IMR-90 (cell line): ENCODE measurements at regions not wholly inside any gene's neighbourhood (a gene's known extent, or its start where the extent isn't known, plus 50 kb on each side); places are given as distances from the start of the nearest gene placed in this dataset.

Source experiments
- ATAC-seq: fragments of 200-7000 bp; cut with Tn5 transposase; 2 replicates; pipeline ENCODE4 v1.9.1; 2020; ENCODE audit warnings: low read depth, mild to moderate bottlenecking, moderate library complexity
- BruUV-seq: library from RNA; stranded (reverse); fragments of 400-500 nt; replicated peaks from 2 replicates; lab custom pipeline; 2021; lab: Mats Ljungman, UMichigan
- CTCF ChIA-PET: fragments of 300-600 bp; formaldehyde crosslinking; extraction: SDS; loops from one replicate; lab custom pipeline; 2021; ENCODE audit warnings: antibody characterized with exemption; lab: Yijun Ruan, JAX
- POLR2A ChIA-PET: fragments of 300-600 bp; sonication (Branson Sonifier 250); formaldehyde crosslinking; loops from one replicate; lab custom pipeline; 2022; ENCODE audit warnings: antibody characterized with exemption; ENCODE audit not compliant: unreplicated experiment; lab: Charles Lee
- DNase-seq: peaks from one replicate; pipeline ENCODE4 v3.0.0; 2013
- H2AFZ ChIP-seq: replicated peaks from 2 replicates; pipeline ENCODE3; 2013; ENCODE audit warnings: low read length, mild to moderate bottlenecking; ENCODE audit not compliant: poor library complexity
- H2AK5ac ChIP-seq: 2 replicates; pipeline ENCODE4 v1.6.1; 2013; ENCODE audit warnings: low read depth, low read length, inconsistent platforms
- H2AK9ac ChIP-seq: replicated peaks from 2 replicates; pipeline ENCODE3; 2013; ENCODE audit warnings: mild to moderate bottlenecking, low read depth, low read length, moderate library complexity; ENCODE audit not compliant: poor library complexity
- H2BK120ac ChIP-seq: 2 replicates; pipeline ENCODE4 v1.6.1; 2013; ENCODE audit warnings: low read depth, low read length, inconsistent platforms
- H2BK15ac ChIP-seq: 3 replicates; pipeline ENCODE4 v1.6.1; 2013; ENCODE audit warnings: low read depth, low read length, inconsistent platforms
- H2BK20ac ChIP-seq: 2 replicates; pipeline ENCODE4 v1.6.1; 2013; ENCODE audit warnings: low read depth, mild to moderate bottlenecking, inconsistent platforms, low read length, moderate library complexity
- H2BK5ac ChIP-seq: 2 replicates; pipeline ENCODE4 v1.6.1; 2013; ENCODE audit warnings: mild to moderate bottlenecking, low read depth, low read length, inconsistent platforms; ENCODE audit not compliant: poor library complexity, severe bottlenecking
- H3K14ac ChIP-seq: replicated peaks from 2 replicates; pipeline ENCODE4 v1.6.1; 2013; ENCODE audit warnings: low read depth, low read length, inconsistent platforms
- H3K18ac ChIP-seq: 2 replicates; pipeline ENCODE4 v1.6.1; 2013; ENCODE audit warnings: low read depth, low read length, control low read depth
- H3K23ac ChIP-seq: 2 replicates; pipeline ENCODE4 v1.6.1; 2013; ENCODE audit warnings: low read depth, low read length, inconsistent platforms
- H3K27ac ChIP-seq: 2 replicates; pipeline ENCODE4 v1.5.1; 2013; ENCODE audit warnings: mild to moderate bottlenecking, control low read depth, low read length; ENCODE audit not compliant: insufficient read depth
- H3K27me3 ChIP-seq: 2 replicates; pipeline ENCODE4 v1.6.1; 2013; ENCODE audit warnings: low read length; ENCODE audit not compliant: control insufficient read depth, insufficient read depth
- H3K36me3 ChIP-seq: 2 replicates; pipeline ENCODE4 v1.6.1; 2013; ENCODE audit warnings: low read length, mixed read lengths; ENCODE audit not compliant: control insufficient read depth, insufficient read depth
- H3K4ac ChIP-seq: 2 replicates; pipeline ENCODE4 v1.6.1; 2013; ENCODE audit warnings: low read depth, low read length, inconsistent platforms
- H3K4me1 ChIP-seq: 2 replicates; pipeline ENCODE4 v1.6.1; 2013; ENCODE audit warnings: low read length, mixed read lengths; ENCODE audit not compliant: control insufficient read depth, insufficient read depth
- H3K4me2 ChIP-seq: 2 replicates; pipeline ENCODE4 v1.6.1; 2013; ENCODE audit warnings: low read depth, mild to moderate bottlenecking, control low read depth, low read length, moderate library complexity
- H3K4me3 ChIP-seq: 2 replicates; pipeline ENCODE4 v1.5.1; 2013; ENCODE audit warnings: low read depth, mild to moderate bottlenecking, control low read depth, low read length, moderate library complexity; ENCODE audit not compliant: insufficient read depth
- H3K56ac ChIP-seq: 2 replicates; pipeline ENCODE4 v1.6.1; 2013; ENCODE audit warnings: low read length, inconsistent platforms; ENCODE audit not compliant: insufficient read depth; ENCODE audit errors: extremely low read depth
- H3K79me1 ChIP-seq, 2 experiments: 2 replicates each; pipeline ENCODE4 v1.6.1; 2013; ENCODE audit warnings: low read length in 2 of 2, inconsistent platforms in 1 of 2, low read depth in 1 of 2
- H3K9ac ChIP-seq: 2 replicates; pipeline ENCODE4 v1.6.1; 2013; ENCODE audit warnings: low read depth, low read length, control low read depth
- H3K9me1 ChIP-seq: 2 replicates; pipeline ENCODE4 v1.6.1; 2013; ENCODE audit warnings: low read length, inconsistent platforms; ENCODE audit not compliant: insufficient read depth
- H3K9me3 ChIP-seq: 2 replicates; pipeline ENCODE4 v1.6.1; 2013; ENCODE audit warnings: low read length; ENCODE audit not compliant: control insufficient read depth, insufficient read depth
- H4K20me1 ChIP-seq: 2 replicates; pipeline ENCODE4 v1.6.1; 2013; ENCODE audit warnings: low read length, inconsistent platforms; ENCODE audit not compliant: insufficient read depth
- H4K5ac ChIP-seq: 2 replicates; pipeline ENCODE4 v1.6.1; 2013; ENCODE audit warnings: mild to moderate bottlenecking, low read depth, low read length, control low read depth
- H4K8ac ChIP-seq, 2 experiments: 2 replicates each; pipeline ENCODE4 v1.6.1; 2013; ENCODE audit warnings: low read depth in 2 of 2, low read length in 2 of 2, control low read depth in 1 of 2, inconsistent platforms in 1 of 2
- H4K91ac ChIP-seq: 2 replicates; pipeline ENCODE4 v1.6.1; 2013; ENCODE audit warnings: low read depth, low read length, inconsistent platforms; ENCODE audit not compliant: insufficient read depth
- BHLHE40 ChIP-seq: fragments of 150-350 bp; IDR thresholded peaks from 2 replicates; pipeline ENCODE4 v1.6.1; 2016; ENCODE audit warnings: mild to moderate bottlenecking, low read depth, low read length
- CEBPB ChIP-seq: IDR thresholded peaks from 2 replicates; pipeline ENCODE4 v1.6.1; 2012; ENCODE audit warnings: low read depth, low read length, improper control_type of control experiment
- CHD1 ChIP-seq: IDR thresholded peaks from 2 replicates; pipeline ENCODE4 v1.6.1; 2012; ENCODE audit warnings: low read depth, low read length, improper control_type of control experiment
- FOS ChIP-seq: fragments of 150-350 bp; IDR thresholded peaks from 2 replicates; pipeline ENCODE4 v1.6.1; 2016; ENCODE audit warnings: low read depth, low read length
- MAFK ChIP-seq: IDR thresholded peaks from 2 replicates; pipeline ENCODE4 v1.6.1; 2012; ENCODE audit warnings: low read depth, low read length, improper control_type of control experiment
- MAZ ChIP-seq: IDR thresholded peaks from 2 replicates; pipeline ENCODE4 v1.6.1; 2012; ENCODE audit warnings: low read depth, mild to moderate bottlenecking, low read length, improper control_type of control experiment, moderate library complexity, borderline replicate concordance
- MXI1 ChIP-seq: IDR thresholded peaks from 2 replicates; pipeline ENCODE4 v1.6.1; 2012; ENCODE audit warnings: low read depth, mild to moderate bottlenecking, low read length, moderate library complexity, borderline replicate concordance
- NFE2L2 ChIP-seq: fragments of 150-350 bp; IDR thresholded peaks from 2 replicates; pipeline ENCODE4 v1.6.1; 2016; ENCODE audit warnings: low read depth, mild to moderate bottlenecking, low read length
- POLR2A ChIP-seq: IDR thresholded peaks from 2 replicates; pipeline ENCODE4 v1.6.1; 2012; ENCODE audit warnings: mild to moderate bottlenecking, low read depth, low read length
- RAD21 ChIP-seq: IDR thresholded peaks from 2 replicates; pipeline ENCODE4 v1.6.1; 2012; ENCODE audit warnings: low read length, improper control_type of control experiment
- RCOR1 ChIP-seq: IDR thresholded peaks from 2 replicates; pipeline ENCODE4 v1.6.1; 2012; ENCODE audit warnings: mild to moderate bottlenecking, low read length, improper control_type of control experiment; ENCODE audit not compliant: insufficient replicate concordance
- RFX5 ChIP-seq: IDR thresholded peaks from 2 replicates; pipeline ENCODE4 v1.8.0; 2012; ENCODE audit warnings: low read depth, mild to moderate bottlenecking, low read length, moderate library complexity
- SMC3 ChIP-seq: fragments of 150-350 bp; IDR thresholded peaks from 2 replicates; pipeline ENCODE4 v1.6.1; 2016; ENCODE audit warnings: low read depth, mild to moderate bottlenecking, antibody characterized with exemption, low read length, moderate library complexity
- WGBS, 2 experiments: methylation state at CpG; one replicate each; pipeline versions ENCODE4 v1.1.5 to v1.1.7; 2013; ENCODE audit warnings: missing lambda C conversion rate in 2 of 2; ENCODE audit not compliant: insufficient read length in 1 of 2; ENCODE audit errors: extremely low coverage in 2 of 2; 5-methylcytosine and 5-hydroxymethylcytosine counted together
- dilution Hi-C: fragments of 300-500 bp; cut with HindIII; formaldehyde crosslinking; loops from one replicate; pipeline ENCODE4 v1.14.3; 2018; ENCODE audit warnings: low sequenced_read_pairs; ENCODE audit not compliant: unreplicated experiment
- in situ Hi-C: fragments of 300-500 bp; cut with MboI; formaldehyde crosslinking; loops from 3 replicates; pipeline ENCODE4 v1.14.3; 2019; ENCODE audit warnings: low sequenced_read_pairs, inconsistent platforms, mixed read lengths
- intact Hi-C: fragments of 100-400 bp; cut with micrococcal nuclease; formaldehyde crosslinking; loops from 2 replicates; pipeline ENCODE4 v1.10.0; 2022
- TF ChIP-seq, protein P1 (sequence below): fragments of 150-350 bp; IDR thresholded peaks from 2 replicates; pipeline ENCODE4 v1.6.1; 2016; ENCODE audit warnings: low read depth, mild to moderate bottlenecking, low read length, moderate library complexity, borderline replicate concordance
- TF ChIP-seq, protein P2 (sequence below): conservative IDR thresholded peaks from 2 replicates; pipeline ENCODE4 v1.5.1; 2012; ENCODE audit warnings: mild to moderate bottlenecking, low read depth, low read length, improper control_type of control experiment
- TF ChIP-seq, protein P3 (sequence below): fragments of 150-350 bp; IDR thresholded peaks from 2 replicates; pipeline ENCODE4 v1.6.1; 2017; ENCODE audit warnings: mild to moderate bottlenecking, antibody characterized with exemption, low read length, low read depth

DNA sequence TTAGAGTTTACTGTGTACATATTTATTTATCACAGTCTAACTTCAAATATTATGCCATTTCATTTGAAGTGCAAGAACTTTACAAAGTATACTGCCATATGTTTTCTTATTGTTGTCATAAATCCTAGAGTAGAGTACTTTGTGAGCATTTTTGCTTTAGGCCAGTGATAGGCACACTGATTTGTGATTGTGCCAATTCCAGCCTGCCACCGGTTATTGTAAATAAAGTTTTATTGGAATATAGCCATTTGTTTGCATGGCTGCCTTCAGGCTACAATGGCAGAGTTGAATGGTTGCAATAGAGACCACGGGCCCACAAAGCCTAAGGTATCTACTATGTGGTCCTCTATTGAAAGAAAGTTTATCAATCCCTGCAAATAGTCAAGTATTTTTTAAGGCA lies 175.8 kb upstream of the GALNT2 start:
- H3K18ac ChIP-seq, result no peak overlapping the region
- no peak overlapping the region for H3K56ac ChIP-seq
- no peaks in the 10 kb centered on the region for H3K4me1 ChIP-seq
- no peak overlapping the region for H3K27ac ChIP-seq
- no peak overlapping the region for H3K4me2 ChIP-seq
- no peak overlapping the region for H4K91ac ChIP-seq
- no peaks in the 10 kb centered on the region for H3K36me3 ChIP-seq
- H4K8ac ChIP-seq, result no peak overlapping the region
- no peak overlapping the region for H3K4me3 ChIP-seq
- in situ Hi-C loops, result no loop called here
- POLR2A ChIA-PET, result no interaction called here
- WGBS, 2 experiments, result 60% methylated on average over 1 of the region's 2 CpGs; no CpG with 5 or more reads in 1 of the 2 experiments
- H3K14ac ChIP-seq, result no peak overlapping the region
- TF ChIP-seq RCOR1, result no peak
- TF ChIP-seq FOS, result no peak
- no peak for TF ChIP-seq POLR2A
- no peak for TF ChIP-seq MAFK
- TF ChIP-seq, protein P1, sequence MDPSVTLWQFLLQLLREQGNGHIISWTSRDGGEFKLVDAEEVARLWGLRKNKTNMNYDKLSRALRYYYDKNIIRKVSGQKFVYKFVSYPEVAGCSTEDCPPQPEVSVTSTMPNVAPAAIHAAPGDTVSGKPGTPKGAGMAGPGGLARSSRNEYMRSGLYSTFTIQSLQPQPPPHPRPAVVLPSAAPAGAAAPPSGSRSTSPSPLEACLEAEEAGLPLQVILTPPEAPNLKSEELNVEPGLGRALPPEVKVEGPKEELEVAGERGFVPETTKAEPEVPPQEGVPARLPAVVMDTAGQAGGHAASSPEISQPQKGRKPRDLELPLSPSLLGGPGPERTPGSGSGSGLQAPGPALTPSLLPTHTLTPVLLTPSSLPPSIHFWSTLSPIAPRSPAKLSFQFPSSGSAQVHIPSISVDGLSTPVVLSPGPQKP, result no peak
- TF ChIP-seq, protein P2, sequence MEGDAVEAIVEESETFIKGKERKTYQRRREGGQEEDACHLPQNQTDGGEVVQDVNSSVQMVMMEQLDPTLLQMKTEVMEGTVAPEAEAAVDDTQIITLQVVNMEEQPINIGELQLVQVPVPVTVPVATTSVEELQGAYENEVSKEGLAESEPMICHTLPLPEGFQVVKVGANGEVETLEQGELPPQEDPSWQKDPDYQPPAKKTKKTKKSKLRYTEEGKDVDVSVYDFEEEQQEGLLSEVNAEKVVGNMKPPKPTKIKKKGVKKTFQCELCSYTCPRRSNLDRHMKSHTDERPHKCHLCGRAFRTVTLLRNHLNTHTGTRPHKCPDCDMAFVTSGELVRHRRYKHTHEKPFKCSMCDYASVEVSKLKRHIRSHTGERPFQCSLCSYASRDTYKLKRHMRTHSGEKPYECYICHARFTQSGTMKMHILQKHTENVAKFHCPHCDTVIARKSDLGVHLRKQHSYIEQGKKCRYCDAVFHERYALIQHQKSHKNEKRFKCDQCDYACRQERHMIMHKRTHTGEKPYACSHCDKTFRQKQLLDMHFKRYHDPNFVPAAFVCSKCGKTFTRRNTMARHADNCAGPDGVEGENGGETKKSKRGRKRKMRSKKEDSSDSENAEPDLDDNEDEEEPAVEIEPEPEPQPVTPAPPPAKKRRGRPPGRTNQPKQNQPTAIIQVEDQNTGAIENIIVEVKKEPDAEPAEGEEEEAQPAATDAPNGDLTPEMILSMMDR, result no peak
- TF ChIP-seq MAZ, result no peak
- TF ChIP-seq CHD1, result no peak
- TF ChIP-seq RAD21, result no peak
- no peak for TF ChIP-seq BHLHE40
- no peak for TF ChIP-seq NFE2L2
- TF ChIP-seq, protein P3, sequence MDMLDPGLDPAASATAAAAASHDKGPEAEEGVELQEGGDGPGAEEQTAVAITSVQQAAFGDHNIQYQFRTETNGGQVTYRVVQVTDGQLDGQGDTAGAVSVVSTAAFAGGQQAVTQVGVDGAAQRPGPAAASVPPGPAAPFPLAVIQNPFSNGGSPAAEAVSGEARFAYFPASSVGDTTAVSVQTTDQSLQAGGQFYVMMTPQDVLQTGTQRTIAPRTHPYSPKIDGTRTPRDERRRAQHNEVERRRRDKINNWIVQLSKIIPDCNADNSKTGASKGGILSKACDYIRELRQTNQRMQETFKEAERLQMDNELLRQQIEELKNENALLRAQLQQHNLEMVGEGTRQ, result no peak
- TF ChIP-seq MXI1, result no peak
- no peak for TF ChIP-seq CEBPB
- no peak for TF ChIP-seq SMC3
- TF ChIP-seq RFX5, result no peak
- H3K23ac ChIP-seq, result no peak overlapping the region
- no peak for DNase-seq
- no peak overlapping the region for H3K9ac ChIP-seq
- no peak overlapping the region for H2BK120ac ChIP-seq
- intact Hi-C loops, result no loop called here
- H2AK9ac ChIP-seq, result no peak overlapping the region
- ATAC-seq, result no peak
- H2BK5ac ChIP-seq, result no peak overlapping the region
- H4K5ac ChIP-seq, result no peak overlapping the region
- BruUV-seq, result no TSS peak
- H4K20me1 ChIP-seq, result no peaks in the 10 kb centered on the region
- H2AFZ ChIP-seq, result no peak overlapping the region
- no peaks in the 10 kb centered on the region for H3K9me3 ChIP-seq
- no peak overlapping the region for H3K4ac ChIP-seq
- no peak overlapping the region for H2AK5ac ChIP-seq
- H3K27me3 ChIP-seq, result no peaks in the 10 kb centered on the region; the same call in 1 of the 2 replicates
- H2BK15ac ChIP-seq, result no peak overlapping the region
- dilution Hi-C loops, result no loop called here
- H2BK20ac ChIP-seq, result no peak overlapping the region
- no peaks in the 10 kb centered on the region for H3K79me1 ChIP-seq
- H3K9me1 ChIP-seq, result no peaks in the 10 kb centered on the region
- CTCF ChIA-PET, result no interaction called here
